HL-60 (cell line): ENCODE measurements at regions not wholly inside any gene's neighbourhood (a gene's known extent, or its start where the extent isn't known, plus 50 kb on each side); places are given as distances from the start of the nearest gene placed in this dataset.

Source experiments
- CTCF ChIP-seq: IDR thresholded peaks from one replicate; pipeline ENCODE4 v1.5.1; 2011; ENCODE audit warnings: low read length, control low read depth, inconsistent platforms; ENCODE audit not compliant: insufficient read depth
- POLR2AphosphoS5 ChIP-seq: IDR thresholded peaks from 2 replicates; pipeline ENCODE4 v1.6.1; 2012; ENCODE audit warnings: low read depth
- REST ChIP-seq: IDR thresholded peaks from 2 replicates; pipeline ENCODE4 v1.6.1; 2012; ENCODE audit warnings: low read depth; ENCODE audit not compliant: insufficient replicate concordance
- SPI1 ChIP-seq: IDR thresholded peaks from 2 replicates; pipeline ENCODE4 v1.6.1; 2012; ENCODE audit warnings: low read depth, mild to moderate bottlenecking, borderline replicate concordance

- TF ChIP-seq CTCF: no peak
- TF ChIP-seq REST: no peak
- no peak for TF ChIP-seq SPI1
- no peak for TF ChIP-seq POLR2AphosphoS5
Observed at GRCh38 chr9:90023861-90024260, 419.0 kb downstream of the GADD45G start.
